Epidermal melanocyte (primary cell): ENCODE measurements at regions not wholly inside any gene's neighbourhood (a gene's known extent, or its start where the extent isn't known, plus 50 kb on each side); places are given as distances from the start of the nearest gene placed in this dataset.

Experiments
- DNase-seq: peaks from one replicate; pipeline ENCODE4 v3.0.0; 2011; ENCODE audit warnings: low spot score; ENCODE audit not compliant: insufficient read length

GRCh38 chr2:5914811-5915611, 222.8 kb downstream of the SOX11 start:
- DNase-seq, result no peak

GRCh38 chr2:5915881-5916310, 223.7 kb downstream of the SOX11 start:
- no peak for DNase-seq

DNA sequence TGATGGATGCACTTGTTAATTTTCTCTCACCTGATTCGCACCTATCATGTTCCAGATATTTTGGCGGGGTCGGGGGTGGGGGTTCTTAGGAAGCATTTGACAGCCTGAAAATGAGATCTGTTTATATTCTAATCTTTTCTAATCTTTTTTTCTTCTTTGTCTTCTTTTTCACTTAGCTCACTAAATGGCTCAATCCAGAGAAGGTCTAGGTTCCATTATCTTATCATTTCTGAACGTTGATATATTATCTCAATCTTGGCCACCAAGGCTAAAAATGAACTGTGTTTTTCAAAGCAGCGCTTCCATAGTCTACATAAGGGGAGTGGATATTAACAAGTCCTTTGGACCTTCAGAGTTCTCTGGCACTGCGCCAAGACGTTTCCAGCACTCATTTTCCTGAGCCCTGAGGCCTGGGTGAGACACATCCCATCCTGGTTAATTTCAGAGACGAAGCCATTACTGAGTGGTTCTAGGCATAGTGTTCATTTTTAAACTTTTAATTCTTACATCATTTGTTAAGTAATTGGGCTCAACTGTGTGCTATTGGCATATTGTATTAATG, 229.0 kb downstream of the SOX11 start:
- DNase-seq, result no peak

DNA sequence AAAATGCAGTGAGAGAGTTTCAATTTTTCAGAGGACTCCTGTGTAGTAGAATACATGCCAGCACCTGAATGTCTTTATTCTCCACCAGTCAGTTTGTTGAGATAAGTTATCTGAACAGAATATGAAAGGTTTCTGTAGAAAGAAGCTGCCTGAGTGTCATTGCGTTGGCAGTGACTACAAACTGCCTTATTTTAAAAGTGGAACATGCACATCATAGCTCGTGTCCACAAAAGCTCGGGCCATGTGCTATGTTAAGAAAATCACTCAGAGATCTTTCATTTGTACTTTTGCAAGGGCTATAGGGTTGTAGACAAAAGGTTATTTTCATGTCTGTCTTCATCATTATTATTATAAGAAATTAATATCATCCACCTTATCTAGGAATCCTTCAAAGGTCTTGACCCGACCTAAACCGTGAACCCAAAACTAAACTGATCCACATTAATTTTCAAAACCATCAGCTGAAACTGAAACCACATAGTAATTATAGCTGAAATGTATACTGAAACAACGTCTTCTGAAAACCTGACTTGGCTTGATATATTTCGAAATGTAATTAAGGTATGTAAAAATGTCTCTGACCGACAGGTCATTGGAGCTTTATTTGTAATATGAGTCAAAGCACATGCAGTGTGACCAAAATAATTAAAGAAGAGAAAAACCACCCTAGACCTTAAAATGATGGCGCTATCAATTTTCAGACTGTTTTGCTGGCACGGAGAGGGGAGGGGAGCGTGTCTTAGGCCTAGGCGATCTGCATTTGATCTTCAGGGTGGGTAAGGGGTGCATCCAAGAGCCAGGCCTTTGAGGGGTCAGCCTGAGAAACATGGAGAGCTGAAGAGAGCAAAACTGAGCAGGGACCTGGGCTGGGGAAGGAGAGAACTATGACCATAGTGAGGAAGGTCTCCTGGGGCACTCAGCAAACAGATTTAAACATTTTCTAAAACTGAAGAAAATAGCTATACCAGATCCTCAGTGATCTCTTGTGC, 232.1 kb downstream of the SOX11 start:
- no peak for DNase-seq

DNA sequence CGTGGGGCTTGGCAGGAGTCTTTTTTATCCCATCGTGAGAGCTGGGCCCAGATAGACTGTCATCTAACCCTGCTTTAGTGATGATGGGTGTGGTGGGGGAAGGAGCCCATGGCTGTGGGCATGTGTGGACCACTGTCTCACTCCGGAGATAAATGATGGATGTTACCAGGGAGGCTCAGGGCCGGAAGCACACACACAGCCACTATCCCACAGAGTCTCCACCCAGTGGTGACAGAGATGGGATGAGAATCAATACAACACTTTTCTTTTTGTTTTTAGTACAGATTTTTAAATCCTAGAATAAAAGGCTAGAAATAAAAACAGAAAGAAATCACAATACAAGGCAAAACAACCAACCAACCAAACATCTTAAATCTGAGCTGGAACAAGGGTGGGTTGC, 233.4 kb downstream of the SOX11 start:
- no peak for DNase-seq

DNA sequence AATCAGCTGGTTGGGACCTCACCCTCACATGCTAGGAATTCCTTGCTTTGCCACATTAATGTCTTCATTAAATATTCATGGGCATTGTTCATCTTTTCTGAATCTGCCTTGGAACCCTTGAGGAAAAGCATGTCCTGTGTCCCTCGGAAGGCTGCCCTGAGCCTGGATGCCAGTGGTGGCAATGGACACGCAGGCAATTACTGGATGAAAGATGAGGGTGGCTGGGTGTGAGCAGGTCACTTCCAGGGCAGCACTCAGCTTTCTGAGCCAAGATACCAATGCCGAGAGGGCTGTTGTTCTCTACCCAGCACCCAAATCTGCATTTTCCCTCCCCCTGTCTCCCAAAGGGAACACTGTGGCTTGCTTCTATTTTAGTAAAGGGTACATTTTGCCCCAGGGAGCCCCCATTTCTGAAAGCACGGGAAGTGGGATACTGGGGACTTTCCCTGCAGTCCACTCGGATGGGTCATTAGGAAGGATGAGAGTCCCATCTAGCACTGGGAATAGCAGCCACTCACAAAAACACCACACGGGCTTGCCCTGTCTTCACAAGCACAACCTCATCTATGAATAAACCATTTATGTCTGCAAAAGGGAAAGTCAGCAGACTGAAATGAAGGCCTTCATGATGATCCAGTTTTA, 234.8 kb downstream of the SOX11 start:
- no peak for DNase-seq

DNA sequence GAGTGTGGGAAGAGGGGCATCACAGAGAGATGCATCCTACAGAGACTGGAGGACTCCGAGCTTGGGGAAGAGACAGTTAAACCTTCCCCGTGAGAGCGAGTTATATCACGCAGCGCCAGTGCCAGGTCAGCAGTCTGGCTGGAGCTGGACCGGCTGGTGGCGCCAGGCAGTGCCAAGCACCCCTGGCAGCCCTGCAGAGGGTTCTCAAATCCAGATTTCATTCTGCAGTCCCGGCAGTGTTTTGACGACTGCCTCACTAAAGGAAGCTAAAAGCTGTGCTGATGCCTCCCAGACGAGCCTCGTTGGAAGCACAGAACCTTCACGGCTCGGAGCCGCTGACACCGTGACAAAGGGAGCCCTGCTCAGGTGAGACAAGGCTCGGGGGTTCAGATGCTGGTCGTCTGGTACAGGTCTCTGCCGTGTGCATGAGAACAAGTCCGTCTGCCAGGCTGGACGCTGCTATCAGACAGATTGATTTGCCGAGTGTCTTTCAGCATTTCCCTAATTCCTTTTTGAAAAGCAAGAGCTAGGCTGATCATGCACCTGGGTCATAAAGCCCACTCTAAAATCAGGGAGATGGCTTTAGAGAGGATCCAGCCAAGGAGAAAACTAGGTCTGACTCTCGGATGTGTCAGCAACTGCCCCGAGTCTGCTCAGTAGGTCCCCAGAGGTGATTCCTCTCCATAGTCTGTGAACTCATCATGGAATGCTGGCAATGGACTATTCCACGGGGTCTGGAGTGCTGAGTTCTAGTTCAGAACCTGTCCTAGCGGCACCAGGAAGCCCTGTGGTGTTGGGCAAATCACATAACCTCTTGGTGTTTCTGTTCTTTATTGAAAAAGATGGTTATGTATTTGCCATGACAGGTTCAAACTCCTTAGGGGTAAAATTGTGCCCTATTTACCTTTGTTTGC, 240.6 kb downstream of the SOX11 start:
- DNase-seq, result no peak

GRCh38 chr2:5933669-5934068, 241.5 kb downstream of the SOX11 start:
- DNase-seq, result no peak

DNA sequence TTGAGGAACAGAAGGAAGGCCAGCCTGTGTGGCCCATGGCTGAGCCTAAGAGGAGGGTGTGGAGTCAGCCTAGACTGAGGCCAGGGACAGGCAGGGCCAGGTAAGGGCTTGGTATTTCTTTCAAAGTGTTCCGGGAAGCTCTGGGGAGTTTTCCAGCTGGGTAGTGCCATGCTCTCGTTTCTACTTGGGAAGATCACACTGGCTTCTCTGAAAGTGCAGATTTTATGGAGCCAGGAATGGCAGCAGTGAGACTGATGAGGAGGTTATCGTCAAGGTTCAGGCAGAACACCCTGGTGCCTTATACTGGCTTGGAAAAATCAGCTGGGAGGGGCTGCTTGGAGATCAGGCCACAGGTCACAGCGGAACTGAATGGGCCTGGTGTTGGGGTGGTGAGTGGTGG, 245.1 kb downstream of the SOX11 start:
- no peak for DNase-seq

DNA sequence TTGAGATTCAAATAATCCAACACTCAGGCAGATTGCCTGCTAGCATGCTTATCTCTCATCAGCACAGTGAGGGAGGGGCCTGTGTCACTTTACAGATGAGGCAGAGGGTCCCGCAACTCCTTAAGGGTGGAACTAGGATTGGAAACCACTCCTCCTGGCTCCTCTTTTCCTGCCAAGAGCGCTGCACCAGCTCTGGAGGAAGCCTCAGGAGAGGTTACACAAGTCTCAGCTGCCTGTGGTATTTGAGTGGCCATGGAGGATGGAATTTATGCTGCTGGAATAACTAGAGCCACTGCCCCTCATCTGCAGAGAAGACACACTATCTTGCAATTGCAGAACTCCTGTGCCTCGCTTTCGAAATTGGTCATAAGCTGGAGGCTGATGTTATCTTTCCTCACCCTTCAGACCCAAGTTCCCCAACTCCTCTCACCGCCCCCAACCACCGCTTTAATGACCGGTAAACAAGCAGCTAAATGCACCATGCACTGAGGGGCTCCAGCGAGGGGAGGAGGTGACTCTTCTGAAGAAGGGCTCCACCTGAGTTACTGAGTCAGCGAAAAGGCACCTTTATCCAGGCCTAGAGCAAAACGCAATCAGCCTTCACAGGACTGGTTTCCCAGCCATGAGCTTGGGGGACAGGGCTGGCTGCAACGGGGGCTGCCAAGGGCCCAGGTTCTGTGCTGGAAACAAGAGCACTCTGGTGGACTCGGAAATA, 245.8 kb downstream of the SOX11 start:
- no peak for DNase-seq

GRCh38 chr2:5938566-5938896, 246.3 kb downstream of the SOX11 start:
- DNase-seq, result no peak

GRCh38 chr2:5939553-5939952, 247.4 kb downstream of the SOX11 start:
- DNase-seq, result no peak

DNA sequence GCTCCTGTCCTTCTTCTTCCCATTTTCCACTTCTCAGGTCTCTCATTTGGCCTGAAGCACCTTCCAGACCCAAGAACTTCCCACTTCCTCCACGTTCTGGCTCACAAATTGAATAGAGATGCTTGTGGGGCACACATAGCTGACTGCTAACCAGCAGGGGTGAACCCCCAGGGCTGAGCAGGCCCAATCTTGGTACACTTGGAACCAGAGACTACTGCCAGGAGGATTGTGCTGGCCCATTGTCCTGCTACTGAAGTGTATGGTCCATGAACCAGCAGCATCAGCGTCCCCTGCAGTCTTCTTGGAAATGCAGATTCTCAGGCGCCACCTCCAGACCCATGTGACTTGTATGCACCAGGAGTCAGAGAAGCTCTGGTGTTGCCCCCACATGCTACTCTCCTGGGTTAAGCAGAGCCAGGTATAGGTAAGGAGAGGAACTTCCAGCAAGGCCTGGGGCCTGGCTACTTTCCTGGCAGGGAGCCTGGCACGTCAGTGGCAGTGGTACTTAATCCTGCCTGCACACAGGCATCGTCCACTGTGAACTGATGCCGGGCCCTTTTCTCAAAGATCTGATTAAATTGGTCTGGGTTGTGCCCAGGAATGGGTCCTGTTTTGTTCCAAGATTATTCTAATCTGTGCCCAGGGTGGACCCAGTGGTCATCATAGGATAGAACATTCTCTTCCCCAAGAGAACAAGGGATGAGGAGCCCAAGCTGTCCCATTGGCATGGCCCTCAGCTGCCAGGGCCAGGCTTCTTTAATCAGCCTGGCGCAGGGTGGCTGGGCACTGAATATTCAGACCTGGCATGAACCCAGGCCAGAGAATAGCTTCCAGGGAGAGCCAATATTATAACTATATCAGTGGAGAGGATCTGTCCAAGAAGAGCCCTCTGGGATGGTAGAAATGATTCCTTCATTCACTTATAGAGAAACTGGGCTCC, 248.7 kb downstream of the SOX11 start:
- no peak for DNase-seq

GRCh38 chr2:5942204-5942603, 250.0 kb downstream of the SOX11 start:
- DNase-seq, result no peak

DNA sequence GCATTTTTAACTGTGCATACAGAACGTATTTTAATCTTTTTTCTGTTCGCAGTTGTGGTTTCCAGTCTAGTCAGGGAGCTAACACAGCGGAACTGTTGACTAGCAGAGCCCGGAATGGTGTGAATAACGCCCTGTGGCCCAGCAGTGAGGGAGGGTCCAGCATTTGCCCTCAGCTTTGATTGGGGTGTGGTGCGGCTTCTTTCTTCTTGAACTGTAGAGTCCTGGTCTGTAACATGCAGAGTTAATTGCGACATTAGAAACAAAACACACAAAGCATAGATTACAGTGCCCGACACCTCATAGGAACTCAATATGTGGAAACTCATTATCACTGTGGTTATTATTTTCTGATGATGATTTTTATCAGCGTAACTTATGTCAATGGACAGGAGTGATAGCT, 253.6 kb downstream of the SOX11 start:
- no peak for DNase-seq

GRCh38 chr2:5946225-5947115, 254.3 kb downstream of the SOX11 start:
- DNase-seq, result no peak

DNA sequence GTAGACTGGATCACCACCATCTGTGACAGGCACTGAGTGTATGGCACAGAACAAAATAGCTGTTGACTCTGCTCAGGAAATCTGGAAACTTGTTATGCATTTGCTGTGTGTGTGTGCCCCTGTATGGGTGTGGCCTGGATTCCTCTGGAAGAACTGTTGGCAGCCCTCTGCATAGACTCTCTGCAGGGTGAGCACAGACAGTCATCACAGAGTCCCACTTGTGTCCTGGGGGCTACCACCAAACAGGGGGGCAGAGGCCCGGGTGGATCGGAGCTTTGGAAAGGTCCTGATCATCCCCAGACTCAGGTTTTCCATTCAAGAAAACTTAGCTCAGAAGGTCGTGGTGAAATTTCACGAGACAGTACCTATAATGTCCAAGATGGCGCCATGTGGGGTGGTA, 258.6 kb downstream of the SOX11 start:
- DNase-seq, result no peak

DNA sequence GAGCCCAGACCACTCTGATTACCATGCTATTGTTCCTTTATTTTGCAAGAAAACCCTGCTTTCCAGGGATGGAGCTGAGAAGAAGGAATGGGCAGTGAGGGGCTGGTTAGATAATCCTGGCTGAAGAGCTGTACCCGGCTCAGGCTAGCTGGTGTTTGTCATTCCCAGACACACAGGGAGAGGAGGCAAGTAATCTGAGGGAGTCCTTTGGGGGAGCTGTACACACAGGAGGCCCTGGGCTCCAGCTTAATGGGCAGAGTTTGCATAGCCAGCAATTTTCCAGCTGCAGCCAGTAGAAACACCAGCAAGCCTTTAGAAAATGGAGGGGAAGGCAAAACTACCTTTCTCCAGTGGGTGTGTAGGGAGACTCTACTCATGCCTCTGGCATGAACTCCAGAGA, 259.3 kb downstream of the SOX11 start:
- no peak for DNase-seq
